ACC112 (cell line): ENCODE measurements at regions not wholly inside any gene's neighbourhood (a gene's known extent, or its start where the extent isn't known, plus 50 kb on each side); places are given as distances from the start of the nearest gene placed in this dataset.
"Not testable (repeated sequence)": the region's sequence is repeated elsewhere in the genome, so short reads cannot be mapped to it uniquely, and the experiment has no call there.

Source experiments
- H2AFZ ChIP-seq: fragments of 200-600 bp; sonication (generic); one replicate; pipeline ENCODE4 v1.6.0; 2017; ENCODE audit warnings: antibody characterized with exemption, low read length; ENCODE audit not compliant: unreplicated experiment
- H3K27ac ChIP-seq: fragments of 200-600 bp; sonication (generic); 2 replicates; pipeline ENCODE4 v1.5.1; 2014; ENCODE audit warnings: low read depth, mild to moderate bottlenecking, antibody characterized with exemption, low read length, moderate library complexity
- H3K27me3 ChIP-seq: fragments of 200-600 bp; sonication (generic); 2 replicates; pipeline ENCODE4 v1.6.1; 2014; ENCODE audit warnings: mild to moderate bottlenecking, antibody characterized with exemption, low read length, moderate library complexity, mixed read lengths; ENCODE audit not compliant: insufficient read depth
- H3K36me3 ChIP-seq: fragments of 200-600 bp; sonication (generic); 2 replicates; pipeline ENCODE4 v1.6.1; 2016; ENCODE audit warnings: mild to moderate bottlenecking, antibody characterized with exemption, low read length, moderate library complexity, mixed read lengths; ENCODE audit not compliant: insufficient read depth
- H3K4me1 ChIP-seq: fragments of 200-600 bp; sonication (generic); one replicate; pipeline ENCODE4 v1.6.1; 2016; ENCODE audit warnings: low read length, mixed read lengths; ENCODE audit not compliant: insufficient read depth, unreplicated experiment, control insufficient read depth
- H3K4me3 ChIP-seq: fragments of 200-600 bp; sonication (generic); 2 replicates; pipeline ENCODE4 v1.5.1; 2014; ENCODE audit warnings: mild to moderate bottlenecking, low read depth, low read length
- H3K79me2 ChIP-seq: fragments of 200-600 bp; sonication (generic); one replicate; pipeline ENCODE4 v1.6.0; 2016; ENCODE audit warnings: low read length; ENCODE audit not compliant: control insufficient read depth, unreplicated experiment, insufficient read depth

- H3K27me3 ChIP-seq, result no peaks in the 10 kb centered on the region
- H3K27ac ChIP-seq, result no peak overlapping the region
- no peaks in the 10 kb centered on the region for H3K79me2 ChIP-seq
- H3K4me3 ChIP-seq, result no peak overlapping the region
- no peak overlapping the region for H2AFZ ChIP-seq
- H3K4me1 ChIP-seq, result no peaks in the 10 kb centered on the region
- no peaks in the 10 kb centered on the region for H3K36me3 ChIP-seq
Measured at GRCh38 chr5:27814286-27814685, 775.9 kb upstream of the CDH9 start.

DNA sequence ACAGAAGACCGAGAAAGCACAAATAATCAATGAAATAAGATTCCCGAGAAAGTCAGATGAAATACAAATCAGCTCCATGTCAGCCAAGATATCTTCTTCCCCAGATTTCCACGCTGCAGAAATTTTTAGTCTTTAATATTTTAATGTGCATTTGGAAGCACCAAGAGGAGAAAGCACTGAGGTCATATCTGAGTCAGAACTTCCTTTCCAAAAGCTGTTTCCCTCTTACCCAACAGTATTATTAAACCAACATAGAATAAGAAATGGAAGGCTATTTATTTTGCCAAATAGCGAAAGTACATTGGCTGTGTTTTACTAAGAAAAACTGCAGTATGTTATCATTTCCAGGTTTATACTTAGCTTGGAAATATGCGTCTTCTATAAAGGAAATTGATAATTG lies 772.1 kb upstream of the CDH9 start:
- H2AFZ ChIP-seq, result no peak overlapping the region
- no peak overlapping the region for H3K4me3 ChIP-seq
- no peaks in the 10 kb centered on the region for H3K36me3 ChIP-seq
- H3K79me2 ChIP-seq, result no peaks in the 10 kb centered on the region
- H3K4me1 ChIP-seq, result no peaks in the 10 kb centered on the region
- no peak overlapping the region for H3K27ac ChIP-seq
- H3K27me3 ChIP-seq, result no peaks in the 10 kb centered on the region

DNA sequence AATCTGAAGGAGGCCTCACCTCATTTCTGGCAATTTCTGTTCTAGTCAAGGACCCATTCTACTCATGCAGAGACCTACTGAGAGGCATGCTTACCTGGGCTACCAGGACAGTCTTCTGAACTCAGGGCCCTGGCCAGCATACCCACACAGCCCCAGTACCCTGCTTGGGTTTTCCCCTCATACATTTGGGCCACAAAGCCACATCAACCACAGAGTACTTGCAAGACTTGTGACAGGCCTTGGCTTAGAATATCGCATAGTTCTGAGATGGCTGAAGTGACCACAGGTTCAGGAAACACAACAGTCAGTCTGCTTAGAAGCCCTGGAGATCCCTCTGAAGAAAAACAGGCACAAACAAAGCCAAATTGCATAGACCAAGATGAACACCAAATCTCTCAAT lies 758.8 kb upstream of the CDH9 start:
- H3K27ac ChIP-seq, result no peak overlapping the region
- H3K79me2 ChIP-seq, result no peaks in the 10 kb centered on the region
- no peak overlapping the region for H3K4me3 ChIP-seq
- no peaks in the 10 kb centered on the region for H3K27me3 ChIP-seq
- no peaks in the 10 kb centered on the region for H3K36me3 ChIP-seq
- no peaks in the 10 kb centered on the region for H3K4me1 ChIP-seq
- no peak overlapping the region for H2AFZ ChIP-seq

DNA sequence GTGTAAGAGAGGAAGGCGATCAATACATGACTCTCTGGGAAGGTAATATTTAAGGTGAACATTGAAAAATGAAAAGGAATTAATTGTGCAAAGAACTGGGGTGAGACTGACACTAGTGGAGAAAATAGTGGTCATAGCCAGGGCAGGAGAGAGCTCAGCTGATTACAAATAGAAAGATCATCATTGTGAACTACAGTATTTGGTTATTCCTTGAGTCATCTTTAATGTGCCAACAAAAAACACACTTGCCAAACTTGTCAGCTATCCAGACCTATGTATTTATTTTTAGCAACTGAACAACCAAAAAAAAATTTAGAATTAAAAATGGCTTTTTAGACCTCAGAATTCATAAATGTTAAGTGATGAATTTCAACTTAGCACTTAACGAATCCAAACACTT lies 749.8 kb upstream of the CDH9 start:
- Histone ChIP-seq H2AFZ (no peak overlapping the region), H3K27me3 (no peaks in the 10 kb centered on the region), H3K27ac (no peak overlapping the region), H3K79me2 (no peaks in the 10 kb centered on the region), H3K4me3 (no peak overlapping the region), H3K36me3 (no peaks in the 10 kb centered on the region), H3K4me1 (no peaks in the 10 kb centered on the region)

GRCh38 chr5:27784317-27784716 lies 745.9 kb upstream of the CDH9 start:
- Histone ChIP-seq H3K4me3 (no peak overlapping the region), H3K27ac (no peak overlapping the region), H3K36me3 (no peaks in the 10 kb centered on the region), H3K79me2 (no peaks in the 10 kb centered on the region), H2AFZ (no peak overlapping the region), H3K27me3 (no peaks in the 10 kb centered on the region), H3K4me1 (no peaks in the 10 kb centered on the region)

DNA sequence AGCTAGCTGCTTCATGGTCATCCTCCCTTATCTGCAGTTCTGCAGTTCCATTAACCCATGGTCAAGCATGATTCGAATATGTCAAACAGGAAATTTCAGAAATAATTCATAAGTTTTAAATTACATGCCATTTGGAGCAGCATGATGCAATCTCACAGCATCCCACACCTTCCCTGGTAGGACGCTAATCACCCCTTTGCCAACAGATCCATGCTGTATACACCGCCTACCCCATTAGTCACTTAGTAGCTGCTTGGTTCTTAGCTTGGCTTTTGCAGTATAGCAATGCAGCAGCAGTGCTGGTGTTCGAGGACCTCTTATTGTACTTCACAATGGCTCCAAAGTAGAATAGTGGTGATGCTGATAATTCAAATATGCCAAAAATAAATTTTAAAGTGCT lies 739.7 kb upstream of the CDH9 start:
- no peaks in the 10 kb centered on the region for H3K27me3 ChIP-seq
- no peak overlapping the region for H2AFZ ChIP-seq
- H3K4me1 ChIP-seq, result no peaks in the 10 kb centered on the region
- no peaks in the 10 kb centered on the region for H3K36me3 ChIP-seq
- no peak overlapping the region for H3K4me3 ChIP-seq
- no peak overlapping the region for H3K27ac ChIP-seq
- H3K79me2 ChIP-seq, result no peaks in the 10 kb centered on the region

- Histone ChIP-seq H3K4me3 (no peak overlapping the region), H3K36me3 (no peaks in the 10 kb centered on the region), H3K27me3 (no peaks in the 10 kb centered on the region), H3K4me1 (no peaks in the 10 kb centered on the region), H3K79me2 (no peaks in the 10 kb centered on the region), H2AFZ (no peak overlapping the region), H3K27ac (no peak overlapping the region)
Measured at GRCh38 chr5:27773636-27774035, 735.2 kb upstream of the CDH9 start.

- no peak overlapping the region for H3K27ac ChIP-seq
- no peaks in the 10 kb centered on the region for H3K36me3 ChIP-seq
- H3K79me2 ChIP-seq, result no peaks in the 10 kb centered on the region
- no peak overlapping the region for H3K4me3 ChIP-seq
- no peaks in the 10 kb centered on the region for H3K4me1 ChIP-seq
- no peak overlapping the region for H2AFZ ChIP-seq
- H3K27me3 ChIP-seq, result no peaks in the 10 kb centered on the region
Measured at GRCh38 chr5:27773166-27773565, 734.8 kb upstream of the CDH9 start.

DNA sequence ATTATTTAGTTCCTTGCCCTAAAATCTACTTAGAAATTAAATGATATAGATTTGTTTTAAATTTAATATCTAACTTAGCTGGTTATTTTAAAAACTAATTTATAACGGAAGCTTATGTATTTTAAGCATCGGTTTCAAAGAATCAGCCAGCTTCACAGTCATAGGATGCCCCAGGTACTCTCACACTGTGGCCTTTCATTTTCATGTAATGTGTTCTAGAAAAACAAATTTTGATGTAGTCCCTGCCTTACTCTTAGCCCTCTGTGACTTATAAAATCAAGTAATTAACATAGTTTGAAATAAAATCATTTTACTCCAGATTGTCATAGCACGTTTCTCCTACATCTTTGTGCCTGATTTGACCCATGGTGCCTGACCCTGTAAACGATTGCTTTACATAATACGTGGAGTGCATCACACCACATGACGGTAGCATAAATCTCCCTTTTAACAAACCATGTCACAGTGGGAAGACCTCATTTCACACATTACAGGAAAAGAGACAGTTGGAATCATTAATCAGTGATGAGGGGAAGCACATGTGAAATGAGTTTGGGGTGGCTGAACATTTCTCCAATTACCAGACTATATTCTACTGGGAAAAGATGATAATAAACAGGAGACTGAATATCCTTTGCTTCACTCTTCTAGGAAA lies 731.5 kb upstream of the CDH9 start:
- no peaks in the 10 kb centered on the region for H3K27me3 ChIP-seq
- H2AFZ ChIP-seq, result no peak overlapping the region
- H3K4me3 ChIP-seq, result no peak overlapping the region
- H3K79me2 ChIP-seq, result no peaks in the 10 kb centered on the region
- H3K36me3 ChIP-seq, result no peaks in the 10 kb centered on the region
- no peaks in the 10 kb centered on the region for H3K4me1 ChIP-seq
- H3K27ac ChIP-seq, result no peak overlapping the region

GRCh38 chr5:27748847-27749246 lies 710.5 kb upstream of the CDH9 start:
- H3K36me3 ChIP-seq, result no peaks in the 10 kb centered on the region
- no peak overlapping the region for H3K4me3 ChIP-seq
- no peaks in the 10 kb centered on the region for H3K4me1 ChIP-seq
- no peak overlapping the region for H2AFZ ChIP-seq
- H3K27me3 ChIP-seq, result no peaks in the 10 kb centered on the region
- no peaks in the 10 kb centered on the region for H3K79me2 ChIP-seq
- no peak overlapping the region for H3K27ac ChIP-seq

DNA sequence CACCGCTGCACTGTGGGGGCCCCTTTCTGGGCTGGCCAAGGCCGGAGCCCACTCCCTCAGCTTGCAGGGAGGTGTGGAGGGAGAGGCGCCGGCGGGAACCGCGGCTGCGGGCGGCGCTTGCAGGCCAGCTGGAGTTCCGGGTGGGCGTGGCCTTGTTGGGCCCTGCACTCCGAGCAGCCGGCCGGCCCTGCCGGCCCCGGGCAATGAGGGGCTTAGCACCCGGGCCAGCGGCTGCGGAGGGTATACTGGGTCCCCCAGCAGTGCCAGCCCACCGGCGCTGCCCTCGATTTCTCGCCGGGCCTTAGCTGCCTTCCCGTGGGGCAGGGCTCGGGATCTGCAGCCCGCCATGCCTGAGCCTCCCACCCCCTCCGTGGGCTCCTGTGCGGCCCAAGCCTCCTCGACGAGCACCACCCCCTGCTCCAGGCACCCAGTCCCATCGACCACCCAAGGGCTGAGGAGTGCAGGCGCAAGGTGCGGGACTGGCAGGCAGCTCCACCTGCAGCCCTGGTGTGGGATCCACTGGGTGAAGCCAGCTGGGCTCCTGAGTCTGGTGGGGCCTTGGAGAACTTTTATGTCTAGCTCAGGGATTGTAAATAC lies 705.1 kb upstream of the CDH9 start:
- not testable (repeated sequence) for H3K4me3 ChIP-seq, H3K27me3 ChIP-seq, H3K79me2 ChIP-seq, H3K4me1 ChIP-seq, H2AFZ ChIP-seq, H3K36me3 ChIP-seq, H3K27ac ChIP-seq
